Liver (tissue), 3 donors: ENCODE measurements at regions not wholly inside any gene's neighbourhood (a gene's known extent, or its start where the extent isn't known, plus 50 kb on each side); places are given as distances from the start of the nearest gene placed in this dataset.

ENCODE experiments used
- EGR1 ChIP-seq, 2 donors: IDR thresholded peaks; 2 replicates each; pipeline ENCODE4 v1.6.1; 2016 to 2018; ENCODE audit warnings: antibody characterized with exemption in 2 of 2, low read depth in 2 of 2
- JUND ChIP-seq, 2 donors: IDR thresholded peaks; 2 replicates each; pipeline ENCODE4 v1.6.1; 2016; ENCODE audit warnings: antibody characterized with exemption in 2 of 2
- RAD21 ChIP-seq, 2 donors: IDR thresholded peaks; 2 replicates each; pipeline ENCODE4 v1.6.1; 2016; ENCODE audit warnings: antibody characterized with exemption in 2 of 2, mild to moderate bottlenecking in 2 of 2
- SP1 ChIP-seq: IDR thresholded peaks from 2 replicates; pipeline ENCODE4 v1.6.1; 2018; ENCODE audit warnings: antibody characterized with exemption, mild to moderate bottlenecking
- YY1 ChIP-seq: IDR thresholded peaks from 2 replicates; pipeline ENCODE4 v1.6.1; 2016; ENCODE audit warnings: antibody characterized with exemption, mild to moderate bottlenecking
- TF ChIP-seq, protein P1 (sequence below): IDR thresholded peaks from 2 replicates; pipeline ENCODE4 v1.6.1; 2016; ENCODE audit warnings: antibody characterized with exemption, mild to moderate bottlenecking
- TF ChIP-seq, protein P2 (sequence below): fragments of 150-350 bp; IDR thresholded peaks from 2 replicates; pipeline ENCODE4 v1.5.1; 2017; ENCODE audit warnings: improper control_type of control experiment, low read depth, low read length; ENCODE audit not compliant: missing input control
- TF ChIP-seq, protein P3 (sequence below): IDR thresholded peaks from 2 replicates; pipeline ENCODE4 v1.6.1; 2016; ENCODE audit warnings: antibody characterized with exemption
- TF ChIP-seq, protein P4 (sequence below): IDR thresholded peaks from 2 replicates; pipeline ENCODE4 v1.6.1; 2016; ENCODE audit warnings: antibody characterized with exemption
- donor health status: healthy.
- donor health status: healthy.

DNA sequence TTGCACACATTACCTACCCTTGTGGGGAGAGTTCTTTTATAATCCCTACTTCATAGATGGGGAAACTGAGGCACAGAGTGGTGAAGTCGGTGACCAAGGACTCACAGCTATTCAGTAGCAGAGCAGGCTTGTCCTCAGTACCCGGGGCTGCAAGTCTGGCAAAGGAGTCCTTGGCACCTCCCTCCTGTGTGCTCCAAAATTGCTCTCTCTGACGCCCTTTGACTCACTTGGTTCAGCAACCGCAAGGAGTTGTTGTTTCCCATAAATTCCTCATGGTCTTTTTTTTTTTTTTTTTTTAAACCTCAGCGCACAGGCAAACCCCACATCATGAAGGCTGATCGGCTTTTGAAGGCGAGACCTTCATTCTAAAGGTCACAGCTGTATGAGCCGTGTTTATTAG lies 143.2 kb downstream of the CEBPB start:
- TF ChIP-seq, protein P1, sequence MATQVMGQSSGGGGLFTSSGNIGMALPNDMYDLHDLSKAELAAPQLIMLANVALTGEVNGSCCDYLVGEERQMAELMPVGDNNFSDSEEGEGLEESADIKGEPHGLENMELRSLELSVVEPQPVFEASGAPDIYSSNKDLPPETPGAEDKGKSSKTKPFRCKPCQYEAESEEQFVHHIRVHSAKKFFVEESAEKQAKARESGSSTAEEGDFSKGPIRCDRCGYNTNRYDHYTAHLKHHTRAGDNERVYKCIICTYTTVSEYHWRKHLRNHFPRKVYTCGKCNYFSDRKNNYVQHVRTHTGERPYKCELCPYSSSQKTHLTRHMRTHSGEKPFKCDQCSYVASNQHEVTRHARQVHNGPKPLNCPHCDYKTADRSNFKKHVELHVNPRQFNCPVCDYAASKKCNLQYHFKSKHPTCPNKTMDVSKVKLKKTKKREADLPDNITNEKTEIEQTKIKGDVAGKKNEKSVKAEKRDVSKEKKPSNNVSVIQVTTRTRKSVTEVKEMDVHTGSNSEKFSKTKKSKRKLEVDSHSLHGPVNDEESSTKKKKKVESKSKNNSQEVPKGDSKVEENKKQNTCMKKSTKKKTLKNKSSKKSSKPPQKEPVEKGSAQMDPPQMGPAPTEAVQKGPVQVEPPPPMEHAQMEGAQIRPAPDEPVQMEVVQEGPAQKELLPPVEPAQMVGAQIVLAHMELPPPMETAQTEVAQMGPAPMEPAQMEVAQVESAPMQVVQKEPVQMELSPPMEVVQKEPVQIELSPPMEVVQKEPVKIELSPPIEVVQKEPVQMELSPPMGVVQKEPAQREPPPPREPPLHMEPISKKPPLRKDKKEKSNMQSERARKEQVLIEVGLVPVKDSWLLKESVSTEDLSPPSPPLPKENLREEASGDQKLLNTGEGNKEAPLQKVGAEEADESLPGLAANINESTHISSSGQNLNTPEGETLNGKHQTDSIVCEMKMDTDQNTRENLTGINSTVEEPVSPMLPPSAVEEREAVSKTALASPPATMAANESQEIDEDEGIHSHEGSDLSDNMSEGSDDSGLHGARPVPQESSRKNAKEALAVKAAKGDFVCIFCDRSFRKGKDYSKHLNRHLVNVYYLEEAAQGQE: no peak
- TF ChIP-seq, protein P2, sequence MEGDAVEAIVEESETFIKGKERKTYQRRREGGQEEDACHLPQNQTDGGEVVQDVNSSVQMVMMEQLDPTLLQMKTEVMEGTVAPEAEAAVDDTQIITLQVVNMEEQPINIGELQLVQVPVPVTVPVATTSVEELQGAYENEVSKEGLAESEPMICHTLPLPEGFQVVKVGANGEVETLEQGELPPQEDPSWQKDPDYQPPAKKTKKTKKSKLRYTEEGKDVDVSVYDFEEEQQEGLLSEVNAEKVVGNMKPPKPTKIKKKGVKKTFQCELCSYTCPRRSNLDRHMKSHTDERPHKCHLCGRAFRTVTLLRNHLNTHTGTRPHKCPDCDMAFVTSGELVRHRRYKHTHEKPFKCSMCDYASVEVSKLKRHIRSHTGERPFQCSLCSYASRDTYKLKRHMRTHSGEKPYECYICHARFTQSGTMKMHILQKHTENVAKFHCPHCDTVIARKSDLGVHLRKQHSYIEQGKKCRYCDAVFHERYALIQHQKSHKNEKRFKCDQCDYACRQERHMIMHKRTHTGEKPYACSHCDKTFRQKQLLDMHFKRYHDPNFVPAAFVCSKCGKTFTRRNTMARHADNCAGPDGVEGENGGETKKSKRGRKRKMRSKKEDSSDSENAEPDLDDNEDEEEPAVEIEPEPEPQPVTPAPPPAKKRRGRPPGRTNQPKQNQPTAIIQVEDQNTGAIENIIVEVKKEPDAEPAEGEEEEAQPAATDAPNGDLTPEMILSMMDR: no peak
- TF ChIP-seq JUND (IDR thresholded peaks at IDR 0.05) (no peak), RAD21 (IDR thresholded peaks at IDR 0.05) (no peak), YY1 (no peak), SP1 (no peak), EGR1 (IDR thresholded peaks at IDR 0.05; ENCODE audit: low read depth in 2 of 2) (no peak)
- TF ChIP-seq, protein P3, sequence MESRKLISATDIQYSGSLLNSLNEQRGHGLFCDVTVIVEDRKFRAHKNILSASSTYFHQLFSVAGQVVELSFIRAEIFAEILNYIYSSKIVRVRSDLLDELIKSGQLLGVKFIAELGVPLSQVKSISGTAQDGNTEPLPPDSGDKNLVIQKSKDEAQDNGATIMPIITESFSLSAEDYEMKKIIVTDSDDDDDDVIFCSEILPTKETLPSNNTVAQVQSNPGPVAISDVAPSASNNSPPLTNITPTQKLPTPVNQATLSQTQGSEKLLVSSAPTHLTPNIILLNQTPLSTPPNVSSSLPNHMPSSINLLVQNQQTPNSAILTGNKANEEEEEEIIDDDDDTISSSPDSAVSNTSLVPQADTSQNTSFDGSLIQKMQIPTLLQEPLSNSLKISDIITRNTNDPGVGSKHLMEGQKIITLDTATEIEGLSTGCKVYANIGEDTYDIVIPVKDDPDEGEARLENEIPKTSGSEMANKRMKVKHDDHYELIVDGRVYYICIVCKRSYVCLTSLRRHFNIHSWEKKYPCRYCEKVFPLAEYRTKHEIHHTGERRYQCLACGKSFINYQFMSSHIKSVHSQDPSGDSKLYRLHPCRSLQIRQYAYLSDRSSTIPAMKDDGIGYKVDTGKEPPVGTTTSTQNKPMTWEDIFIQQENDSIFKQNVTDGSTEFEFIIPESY: no peak
- TF ChIP-seq, protein P4, sequence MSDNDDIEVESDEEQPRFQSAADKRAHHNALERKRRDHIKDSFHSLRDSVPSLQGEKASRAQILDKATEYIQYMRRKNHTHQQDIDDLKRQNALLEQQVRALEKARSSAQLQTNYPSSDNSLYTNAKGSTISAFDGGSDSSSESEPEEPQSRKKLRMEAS: no peak
